ENCODE measurements at regions not wholly inside any gene's neighbourhood (a gene's known extent, or its start where the extent isn't known, plus 50 kb on each side); places are given as distances from the start of the nearest gene placed in this dataset.

DNA sequence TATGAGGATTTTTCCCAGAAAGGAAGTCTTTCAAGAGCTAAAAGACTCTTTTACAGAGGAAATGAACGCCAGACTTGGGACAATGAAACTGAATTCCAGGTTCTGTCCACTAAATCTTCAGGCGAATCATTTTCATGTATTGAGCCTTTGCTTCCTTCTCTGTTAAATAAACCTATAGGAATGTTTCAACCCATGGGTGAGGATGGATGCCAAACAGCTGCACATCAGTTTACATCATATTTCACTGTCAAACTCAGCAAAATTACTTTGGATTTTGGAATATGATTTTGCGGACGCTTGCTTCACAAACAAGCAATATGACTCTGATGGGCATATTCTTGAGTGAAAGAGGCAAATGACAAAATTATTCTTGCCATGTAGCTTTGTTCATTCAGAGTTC is 256.1 kb upstream of the ZNF521 start:
- TF ChIP-seq, protein P1, sequence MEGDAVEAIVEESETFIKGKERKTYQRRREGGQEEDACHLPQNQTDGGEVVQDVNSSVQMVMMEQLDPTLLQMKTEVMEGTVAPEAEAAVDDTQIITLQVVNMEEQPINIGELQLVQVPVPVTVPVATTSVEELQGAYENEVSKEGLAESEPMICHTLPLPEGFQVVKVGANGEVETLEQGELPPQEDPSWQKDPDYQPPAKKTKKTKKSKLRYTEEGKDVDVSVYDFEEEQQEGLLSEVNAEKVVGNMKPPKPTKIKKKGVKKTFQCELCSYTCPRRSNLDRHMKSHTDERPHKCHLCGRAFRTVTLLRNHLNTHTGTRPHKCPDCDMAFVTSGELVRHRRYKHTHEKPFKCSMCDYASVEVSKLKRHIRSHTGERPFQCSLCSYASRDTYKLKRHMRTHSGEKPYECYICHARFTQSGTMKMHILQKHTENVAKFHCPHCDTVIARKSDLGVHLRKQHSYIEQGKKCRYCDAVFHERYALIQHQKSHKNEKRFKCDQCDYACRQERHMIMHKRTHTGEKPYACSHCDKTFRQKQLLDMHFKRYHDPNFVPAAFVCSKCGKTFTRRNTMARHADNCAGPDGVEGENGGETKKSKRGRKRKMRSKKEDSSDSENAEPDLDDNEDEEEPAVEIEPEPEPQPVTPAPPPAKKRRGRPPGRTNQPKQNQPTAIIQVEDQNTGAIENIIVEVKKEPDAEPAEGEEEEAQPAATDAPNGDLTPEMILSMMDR (IDR thresholded peaks at IDR 0.05), result no peak
- no peak for TF ChIP-seq POLR2A (IDR thresholded peaks at IDR 0.05)
